H54 (cell line): ENCODE measurements at regions not wholly inside any gene's neighbourhood (a gene's known extent, or its start where the extent isn't known, plus 50 kb on each side); places are given as distances from the start of the nearest gene placed in this dataset.
"Not testable (repeated sequence)": the region's sequence is repeated elsewhere in the genome, so short reads cannot be mapped to it uniquely, and the experiment has no call there.

Experiments
- DNase-seq: peaks from one replicate; pipeline ENCODE4 v3.0.0; 2011; ENCODE audit warnings: low spot score, mixed read lengths; ENCODE audit not compliant: insufficient read length
- FAIRE-seq: peaks from 3 replicates; lab custom pipeline; 2011; peaks lifted over from hg19 to GRCh38; lab: Jason Lieb, UNC
- POLR2A ChIP-seq: IDR thresholded peaks from 2 replicates; pipeline ENCODE4 v1.6.1; 2011; ENCODE audit warnings: low read depth, mild to moderate bottlenecking, low read length

DNA sequence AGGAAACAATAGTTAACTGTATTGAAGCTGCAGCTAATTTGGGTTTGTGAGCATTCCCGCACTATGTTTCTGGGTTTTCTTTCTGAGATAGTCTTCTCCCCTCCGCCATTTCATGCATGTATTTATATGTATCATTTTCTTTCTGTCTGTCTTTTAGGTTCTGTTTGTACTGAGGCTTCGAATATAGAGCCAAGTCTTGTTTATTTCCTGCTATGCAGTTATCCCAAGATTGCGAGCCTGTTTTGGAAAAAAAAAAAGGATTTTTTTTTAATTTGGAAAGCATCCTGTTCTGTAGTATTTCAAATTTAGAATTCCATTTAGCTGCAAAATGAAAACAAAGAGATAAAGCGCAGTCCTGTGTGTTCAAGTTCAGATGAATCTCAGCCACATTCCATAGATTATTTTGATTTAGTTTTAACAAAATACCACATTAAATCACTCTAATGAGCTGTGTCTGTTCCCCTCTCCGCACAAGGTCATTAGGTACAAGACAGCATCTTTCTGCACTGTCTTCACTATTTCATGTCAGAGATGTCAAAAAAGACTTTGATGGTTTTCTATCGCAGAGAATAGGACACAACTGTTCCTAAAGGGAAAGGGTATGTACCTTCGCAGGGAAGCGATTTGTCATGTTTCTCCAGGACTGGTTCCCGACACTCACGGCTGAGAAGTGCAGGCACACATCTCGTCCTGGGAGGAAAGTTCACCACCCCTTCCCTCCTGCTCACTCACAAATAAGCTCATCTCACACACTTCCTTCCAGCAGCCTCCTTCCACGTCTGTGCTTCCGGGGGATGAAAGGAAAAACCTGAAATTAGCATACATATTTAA is 443.4 kb downstream of the ZNF516 start:
- DNase-seq = no peak
- TF ChIP-seq POLR2A = no peak
- FAIRE-seq = no peak

DNA sequence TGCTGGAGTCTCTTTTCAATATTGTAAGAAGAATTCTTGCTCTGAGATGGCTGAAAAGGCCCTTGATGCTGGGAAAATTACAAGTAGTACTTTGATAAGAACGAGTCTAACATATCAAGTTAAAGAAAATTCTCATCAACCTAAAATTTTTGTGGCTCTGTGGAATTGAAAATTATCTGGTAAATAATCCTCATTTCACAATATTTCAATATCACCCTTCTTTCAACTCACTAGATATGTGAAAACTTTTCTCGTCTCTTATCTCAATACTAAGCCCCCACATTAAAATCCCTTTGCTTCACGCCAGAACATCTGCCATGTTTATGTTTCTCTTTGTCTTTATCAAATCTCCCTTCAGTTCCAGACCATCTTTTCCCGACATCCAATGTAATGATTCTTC is 448.8 kb downstream of the ZNF516 start:
- no peak for TF ChIP-seq POLR2A
- FAIRE-seq = no peak
- no peak for DNase-seq

DNA sequence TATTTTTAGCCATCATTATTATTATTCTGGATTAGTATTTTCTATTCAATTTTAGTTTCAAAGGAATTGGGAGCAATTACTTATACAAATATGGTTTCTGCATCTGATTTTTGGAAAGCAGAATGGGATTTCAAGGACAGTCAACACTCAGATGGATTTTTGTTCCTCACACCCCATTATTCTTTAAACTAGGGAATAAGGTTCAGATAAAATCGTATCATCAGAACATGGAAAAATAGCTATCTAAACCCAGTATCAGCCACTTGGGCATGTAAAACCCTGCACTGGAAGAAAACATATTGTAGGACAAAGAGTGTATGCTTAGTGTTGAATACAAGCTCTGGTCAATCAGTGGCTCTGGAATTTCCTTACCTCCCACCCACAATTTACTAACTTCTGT is 452.5 kb downstream of the ZNF516 start:
- no peak for FAIRE-seq
- DNase-seq = no peak
- TF ChIP-seq POLR2A = no peak

DNA sequence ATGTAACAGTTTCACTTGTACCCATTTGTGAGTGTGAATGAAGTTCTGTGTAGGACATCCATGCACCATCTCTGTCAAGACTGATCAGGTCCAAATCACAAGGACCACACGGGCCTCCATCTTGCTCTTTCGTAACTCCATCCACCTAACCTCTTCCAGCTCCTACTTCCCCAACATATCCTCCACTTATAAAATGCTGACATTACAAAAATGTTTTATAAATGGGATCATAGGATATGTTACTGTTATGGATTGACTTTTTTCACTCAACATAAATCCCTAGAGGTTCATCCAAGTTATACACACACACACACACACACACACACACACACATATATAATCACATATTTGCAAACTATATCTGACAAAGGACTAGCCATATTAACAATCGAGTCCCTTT is 476.8 kb downstream of the ZNF516 start:
- DNase-seq (no peak), FAIRE-seq (no peak)
- TF ChIP-seq POLR2A = no peak

DNA sequence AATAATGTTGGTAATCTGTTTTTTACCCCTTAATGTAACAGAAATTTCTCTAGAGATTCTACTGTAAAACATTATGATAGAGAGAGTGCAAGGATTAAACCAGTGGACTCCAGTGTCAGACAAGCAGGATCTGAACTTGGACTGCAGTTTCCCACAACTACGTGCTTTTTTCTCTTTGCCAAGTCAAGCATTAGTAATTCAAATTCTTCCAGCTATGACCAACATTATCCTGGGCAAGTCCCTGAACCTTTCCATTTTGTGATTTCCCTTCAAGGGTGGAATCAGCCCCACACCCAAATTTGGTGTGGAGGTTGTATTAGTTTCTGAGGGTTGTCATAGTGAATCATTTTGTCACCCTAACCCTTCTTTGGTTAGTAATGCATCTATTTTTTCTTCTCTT is 482.0 kb downstream of the ZNF516 start:
- no peak for DNase-seq
- FAIRE-seq = no peak

GRCh38 chr18:76005632-76006208 is 489.3 kb downstream of the ZNF516 start:
- FAIRE-seq (no peak), DNase-seq (no peak)
- no peak for TF ChIP-seq POLR2A

More for the DNA sequence above, 482.0 kb downstream of the ZNF516 start:
- TF ChIP-seq POLR2A = no peak

- DNase-seq, FAIRE-seq: not testable (repeated sequence)
Observed at GRCh38 chr18:75987913-75988312, 507.1 kb downstream of the ZNF516 start.

- no peak for FAIRE-seq
- DNase-seq = no peak
- TF ChIP-seq POLR2A = no peak
Observed at GRCh38 chr18:75984853-75985252, 510.2 kb downstream of the ZNF516 start.

DNA sequence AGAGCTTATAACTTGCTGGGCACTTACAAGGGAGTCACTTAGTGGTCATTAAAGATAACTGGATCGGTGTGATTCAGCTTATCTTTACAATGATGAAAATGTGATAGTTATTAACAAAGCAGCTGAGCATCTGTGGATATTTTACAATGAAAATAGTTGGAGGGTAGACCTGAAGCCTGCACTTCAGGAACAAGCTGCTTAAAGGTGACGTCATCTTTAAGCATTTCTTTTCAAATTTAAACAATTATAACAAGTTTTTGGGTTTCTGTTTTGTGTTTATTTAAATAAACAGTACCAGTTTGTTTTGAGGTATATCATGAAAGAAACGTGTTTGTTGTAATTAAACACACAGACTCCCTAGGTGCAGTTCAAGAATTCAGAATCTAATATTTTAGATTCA is 513.9 kb downstream of the ZNF516 start:
- no peak for TF ChIP-seq POLR2A
- DNase-seq (no peak), FAIRE-seq (no peak)

DNA sequence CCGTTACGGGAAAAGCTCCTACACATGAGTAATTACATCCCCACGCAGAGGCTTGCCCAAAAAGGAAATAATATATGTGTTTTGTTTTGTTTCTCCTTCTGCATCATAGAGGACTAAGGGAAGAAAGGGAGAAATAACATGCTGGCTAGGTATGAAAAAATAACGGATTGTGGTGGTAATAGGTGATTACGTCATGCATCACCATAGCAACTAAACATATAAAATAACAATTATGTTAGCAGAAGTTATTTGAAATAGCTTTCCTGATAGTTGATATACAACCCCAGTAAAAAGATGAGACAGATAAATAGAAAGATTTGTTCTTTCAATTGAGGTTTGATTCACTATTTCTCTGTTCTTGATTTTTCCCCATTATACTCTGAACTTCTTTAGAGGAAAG is 518.0 kb downstream of the ZNF516 start:
- DNase-seq (no peak), FAIRE-seq (no peak)
- TF ChIP-seq POLR2A = no peak

DNA sequence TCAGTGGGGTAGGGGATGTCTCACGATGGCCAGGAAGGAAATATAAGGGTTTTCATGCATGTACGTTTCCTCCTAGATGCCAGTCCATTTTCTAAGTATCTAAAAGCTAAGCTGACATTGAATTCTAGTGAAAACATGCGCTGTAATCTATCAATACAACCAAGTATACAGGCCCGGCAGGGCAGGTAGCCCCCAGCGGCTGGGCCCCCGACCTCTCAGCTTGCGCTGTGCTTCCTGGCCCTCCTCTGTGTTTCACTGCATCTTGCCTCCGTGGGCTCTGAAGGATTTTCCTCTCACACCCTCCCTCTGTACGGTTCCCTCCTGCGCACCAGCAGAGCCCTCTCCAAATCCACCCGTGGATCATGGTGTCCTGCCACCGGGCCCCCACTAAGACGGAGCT is 524.8 kb downstream of the ZNF516 start:
- no peak for TF ChIP-seq POLR2A
- DNase-seq = no peak
- FAIRE-seq = no peak

DNA sequence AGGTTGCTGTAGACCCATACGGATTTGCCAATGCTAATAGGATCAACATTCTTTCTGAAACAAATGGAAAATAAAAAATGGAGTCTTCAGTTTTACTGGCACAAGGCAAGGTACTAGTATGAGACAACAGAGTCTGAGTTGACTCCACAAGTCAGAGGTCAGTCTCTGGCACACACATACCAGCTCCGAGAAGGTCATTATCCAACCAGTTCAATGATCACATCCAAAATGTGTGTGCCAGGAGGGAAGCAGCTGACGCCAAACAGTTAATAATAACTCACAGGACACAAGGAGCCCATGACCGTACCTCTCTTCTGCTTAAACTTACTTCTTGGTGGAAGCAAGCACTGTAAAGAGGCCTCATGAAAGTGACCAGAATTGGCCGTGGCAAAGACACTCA is 528.6 kb downstream of the ZNF516 start:
- FAIRE-seq = no peak

DNA sequence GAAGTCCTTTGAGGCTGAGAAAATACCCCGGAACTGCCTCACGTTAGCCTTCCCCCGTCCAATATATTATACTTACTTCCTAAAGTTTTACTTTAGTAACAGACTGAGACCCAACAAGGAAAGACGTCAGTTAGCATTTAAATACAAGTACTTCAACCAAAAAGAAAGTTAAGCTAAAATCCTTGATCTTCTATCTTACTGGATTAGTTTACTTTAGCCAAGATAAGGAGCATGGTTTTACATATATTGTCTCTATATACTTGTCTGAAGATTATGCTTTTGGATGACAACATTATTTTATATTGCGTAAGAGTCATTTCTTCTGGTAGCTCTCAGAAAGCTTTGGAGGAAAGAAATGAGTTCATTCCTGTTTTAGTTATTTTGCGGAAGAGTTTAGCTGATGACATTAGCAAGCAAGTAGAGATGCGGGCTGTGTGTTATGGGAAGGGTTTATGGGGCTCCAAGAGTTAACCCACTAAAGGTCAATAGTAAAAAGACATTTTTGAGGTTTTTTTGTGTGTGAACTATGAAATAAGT is 532.9 kb downstream of the ZNF516 start:
- DNase-seq (no peak), FAIRE-seq (no peak)
- TF ChIP-seq POLR2A = no peak

More for the DNA sequence above, 528.6 kb downstream of the ZNF516 start:
- no peak for TF ChIP-seq POLR2A
- DNase-seq = no peak

- DNase-seq, FAIRE-seq: not testable (repeated sequence)
Observed at GRCh38 chr18:75960356-75960755, 532.9 kb upstream of the SMIM21 start.

DNA sequence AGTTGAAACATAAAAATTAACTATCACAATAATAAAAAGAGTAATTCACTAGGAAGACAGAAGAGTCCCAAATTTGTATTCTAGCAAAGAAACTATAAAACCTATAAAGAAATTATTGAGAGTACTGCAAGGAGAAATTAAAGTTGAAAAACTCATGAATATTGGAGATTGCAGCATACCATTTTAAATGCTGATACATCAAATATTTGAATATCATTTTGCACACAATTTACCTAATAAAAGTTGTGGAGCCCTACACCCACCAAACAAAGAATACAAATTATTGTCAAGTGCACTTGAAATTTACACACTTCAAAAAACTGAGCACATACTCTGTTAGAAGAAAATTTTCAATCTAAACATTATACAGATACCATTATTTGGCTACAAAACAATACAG is 531.6 kb upstream of the SMIM21 start:
- TF ChIP-seq POLR2A = no peak
- DNase-seq (no peak), FAIRE-seq (no peak)
